Fibroblast of the conjunctiva (primary cell): ENCODE measurements at regions not wholly inside any gene's neighbourhood (a gene's known extent, or its start where the extent isn't known, plus 50 kb on each side); places are given as distances from the start of the nearest gene placed in this dataset.
"Not testable (repeated sequence)": the region's sequence is repeated elsewhere in the genome, so short reads cannot be mapped to it uniquely, and the experiment has no call there.

Experiments used
- DNase-seq: peaks from one replicate; pipeline ENCODE4 v3.0.0-alpha.2; 2010; ENCODE audit warnings: low read depth

GRCh38 chr2:147416099-147416498 is 428.7 kb upstream of the ACVR2A start:
- no peak for DNase-seq

DNA sequence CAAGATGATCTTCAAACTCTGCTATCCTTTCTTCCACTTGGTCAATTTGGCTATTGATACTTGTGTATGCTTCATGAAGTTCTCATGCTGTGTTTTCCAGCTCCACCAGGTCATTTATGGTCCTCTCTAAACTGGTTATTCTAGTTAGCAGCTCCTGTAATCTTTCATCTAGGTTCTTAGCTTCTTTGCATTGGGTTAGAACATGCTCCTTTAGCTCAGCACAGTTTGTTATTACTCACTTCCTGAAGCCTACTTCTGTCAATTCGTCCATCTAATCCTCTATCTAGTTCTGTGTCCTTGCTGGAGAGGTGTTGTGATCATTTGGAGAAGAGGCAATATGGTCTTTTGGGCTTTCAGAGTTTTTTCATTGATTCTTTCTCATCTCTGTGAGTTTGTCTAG is 430.2 kb upstream of the ACVR2A start:
- not testable (repeated sequence) for DNase-seq

- no peak for DNase-seq
Observed at GRCh38 chr2:147408357-147408756, 436.5 kb upstream of the ACVR2A start.

- no peak for DNase-seq
Observed at GRCh38 chr2:147405651-147406050, 439.2 kb upstream of the ACVR2A start.

DNA sequence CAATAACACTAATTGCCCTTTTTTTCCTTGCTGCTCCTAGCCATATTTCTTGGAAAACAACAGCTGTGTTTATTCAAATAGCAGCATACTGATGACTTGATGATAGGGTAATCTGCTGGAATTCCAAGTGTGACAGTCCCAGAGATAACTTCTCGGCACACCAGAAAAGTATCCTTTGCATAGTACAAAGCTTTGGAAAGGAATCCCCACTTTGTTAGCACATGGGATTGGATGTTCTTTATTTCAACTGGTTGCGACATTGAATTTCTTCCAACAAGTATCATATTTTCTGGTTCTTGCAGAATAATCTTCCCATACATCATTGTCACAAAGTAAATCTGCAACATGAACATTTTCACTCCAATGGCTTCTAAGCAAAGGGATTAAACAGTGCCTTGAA is 445.8 kb upstream of the ACVR2A start:
- no peak for DNase-seq

- DNase-seq, result no peak
Observed at GRCh38 chr2:147398301-147398700, 446.5 kb upstream of the ACVR2A start.

DNA sequence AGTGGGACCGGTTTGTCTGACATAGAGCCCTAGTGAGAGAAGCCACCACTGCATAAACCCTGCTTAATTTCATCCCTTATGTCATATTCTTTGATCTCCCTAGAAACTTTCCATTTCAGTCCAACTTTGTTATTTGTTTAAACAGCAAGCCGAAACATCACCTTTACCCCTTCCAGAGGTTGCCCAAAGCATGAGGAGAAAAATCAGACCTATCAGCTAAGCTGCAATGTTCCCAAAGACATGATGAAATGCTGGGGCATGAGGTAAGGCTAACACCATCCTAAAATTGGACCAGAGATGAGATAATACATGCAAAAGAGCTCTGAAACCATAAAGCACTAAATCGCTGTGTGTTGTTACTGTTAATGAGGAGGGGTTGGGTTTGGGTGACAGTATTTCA is 447.9 kb upstream of the ACVR2A start:
- no peak for DNase-seq

GRCh38 chr2:147394179-147394790 is 450.5 kb upstream of the ACVR2A start:
- no peak for DNase-seq

- DNase-seq, result no peak
Observed at GRCh38 chr2:147392180-147392579, 452.6 kb upstream of the ACVR2A start.

DNA sequence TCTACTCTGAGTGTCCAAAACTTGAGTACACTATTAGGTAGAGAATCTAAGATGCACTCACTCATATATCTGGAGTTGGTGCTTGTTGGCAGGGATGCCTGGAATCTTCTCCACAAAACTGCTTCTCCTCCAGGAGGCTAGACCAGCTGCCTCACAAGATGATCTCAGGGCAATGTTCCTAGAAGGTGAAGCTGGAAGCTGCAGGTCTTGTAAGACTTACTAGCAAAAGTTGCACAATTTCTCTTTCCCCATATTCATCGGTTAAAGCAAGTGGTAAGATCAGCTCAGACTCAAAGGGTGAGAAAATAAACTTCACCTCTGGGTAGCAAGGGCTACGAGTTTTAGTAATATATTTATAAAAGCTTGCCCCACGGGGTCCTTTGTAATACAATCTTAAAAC is 454.4 kb upstream of the ACVR2A start:
- no peak for DNase-seq

- DNase-seq, result no peak
Observed at GRCh38 chr2:147389218-147389617, 455.6 kb upstream of the ACVR2A start.

DNA sequence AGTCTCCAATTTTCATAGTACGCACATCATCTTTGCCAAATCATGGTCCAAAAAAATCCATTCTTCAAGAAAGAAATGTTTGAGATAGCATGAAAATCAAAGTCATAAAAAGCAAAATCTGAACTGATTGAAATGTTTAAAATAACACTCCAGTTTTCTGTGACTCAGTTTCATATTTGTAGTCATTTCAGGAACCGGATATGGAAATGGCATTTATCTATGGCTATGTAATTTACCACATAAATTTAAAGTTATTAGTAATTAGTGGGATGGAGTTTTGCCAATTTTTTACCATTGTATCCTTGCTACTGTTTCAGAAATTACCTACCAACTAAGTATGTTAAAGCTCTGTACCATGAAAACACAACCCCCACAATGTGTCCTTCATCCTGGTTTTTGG is 456.6 kb upstream of the ACVR2A start:
- no peak for DNase-seq

DNA sequence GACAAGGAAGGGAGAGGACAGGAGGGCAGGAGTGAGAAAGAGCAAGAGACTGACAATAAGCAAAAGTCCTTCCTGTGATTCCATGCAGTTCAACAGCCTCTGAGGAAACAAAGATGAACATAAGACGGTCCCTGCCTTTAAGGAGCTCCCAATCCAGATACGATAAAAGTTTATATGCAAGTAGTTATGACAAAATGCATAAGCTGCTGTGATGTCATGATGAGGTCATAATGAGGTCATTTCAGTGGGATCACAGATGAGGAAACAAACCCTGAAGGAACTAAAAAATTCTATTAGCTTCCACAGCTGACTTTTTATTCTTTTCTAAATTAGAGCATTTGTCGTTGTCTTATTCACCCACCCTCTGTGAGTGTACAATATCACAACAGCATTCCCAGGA is 458.5 kb upstream of the ACVR2A start:
- no peak for DNase-seq

DNA sequence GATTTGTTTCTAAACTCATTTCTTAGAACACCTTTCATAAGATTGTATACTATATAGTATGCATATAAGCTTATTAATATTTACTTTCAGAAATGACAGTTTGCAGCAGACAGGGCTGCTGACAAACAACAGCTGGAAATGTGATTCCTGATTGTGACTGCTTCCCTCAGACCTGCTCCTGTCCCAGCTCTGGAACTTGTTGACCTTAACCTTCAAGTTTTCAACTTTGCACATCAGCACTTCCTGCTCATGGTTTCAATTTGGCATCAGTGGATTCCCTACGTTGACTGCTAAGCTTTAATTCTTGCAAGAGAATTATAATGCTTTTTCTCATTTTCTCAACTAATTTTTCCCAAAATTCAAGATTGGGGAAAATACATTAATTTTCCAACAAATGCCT is 459.2 kb upstream of the ACVR2A start:
- DNase-seq, result no peak

- no peak for DNase-seq
Observed at GRCh38 chr2:147384659-147385058, 460.2 kb upstream of the ACVR2A start.

- DNase-seq, result no peak
Observed at GRCh38 chr2:147382322-147382948, 462.4 kb upstream of the ACVR2A start.

GRCh38 chr2:147378403-147378802 is 466.4 kb upstream of the ACVR2A start:
- no peak for DNase-seq

GRCh38 chr2:147375073-147375472 is 469.8 kb upstream of the ACVR2A start:
- no peak for DNase-seq

- no peak for DNase-seq
Observed at GRCh38 chr2:147374423-147374811, 470.4 kb upstream of the ACVR2A start.

GRCh38 chr2:147373800-147374422 is 470.9 kb upstream of the ACVR2A start:
- DNase-seq, result no peak

DNA sequence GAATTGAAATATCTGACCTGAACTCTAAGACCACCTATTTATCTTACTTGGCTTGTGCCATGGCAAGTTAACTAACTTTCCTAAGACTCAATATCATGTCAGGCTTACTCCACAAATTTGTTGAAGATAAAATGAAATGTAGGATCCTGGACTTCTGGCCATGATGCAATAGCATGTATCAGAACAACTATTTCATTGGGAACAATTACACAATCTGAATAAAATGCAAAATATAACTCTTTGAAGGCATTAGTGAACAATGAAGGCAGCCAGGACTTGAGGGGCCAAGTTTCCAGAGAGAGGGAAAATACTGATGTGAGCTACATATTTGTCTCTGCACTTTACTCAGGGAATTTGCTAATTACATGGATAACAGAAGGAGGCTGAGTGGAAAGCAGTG is 476.5 kb upstream of the ACVR2A start:
- DNase-seq, result no peak

- DNase-seq, result no peak
Observed at GRCh38 chr2:147366279-147366678, 478.6 kb upstream of the ACVR2A start.

DNA sequence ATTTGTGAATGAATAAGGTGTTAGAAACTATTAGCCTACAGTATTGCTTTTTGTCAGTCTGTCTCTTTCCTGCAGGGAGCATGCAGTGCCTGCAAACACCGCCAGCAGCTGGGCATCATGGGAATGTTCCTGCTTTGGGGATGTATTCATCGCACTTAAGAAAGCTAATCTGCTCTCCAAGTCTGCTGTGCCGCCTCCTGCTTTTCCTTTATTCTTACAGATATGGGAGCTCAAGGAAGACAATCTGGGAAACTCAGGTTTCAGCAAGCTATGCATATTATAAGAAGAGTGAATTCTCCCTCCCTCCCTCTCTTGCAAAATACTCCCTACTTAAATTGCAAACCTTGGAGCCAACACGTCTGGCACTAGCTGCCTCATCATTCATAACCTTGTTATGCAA is 479.2 kb upstream of the ACVR2A start:
- DNase-seq, result no peak

GRCh38 chr2:147364597-147364996 is 480.2 kb upstream of the ACVR2A start:
- DNase-seq, result no peak
